ENCODE measurements at regions not wholly inside any gene's neighbourhood (a gene's known extent, or its start where the extent isn't known, plus 50 kb on each side); places are given as distances from the start of the nearest gene placed in this dataset.

GRCh38 chr7:81621893-81622292, 148.0 kb downstream of the HGF start:
- WGBS, 2 donors: 45 to 74% methylated on average over 1 of the region's 1 CpG
- Histone ChIP-seq H3K27ac (no peak overlapping the region), H3K4me3 (no peak overlapping the region), H3K27me3 (no peaks in the 10 kb centered on the region), H3K36me3 (no peaks in the 10 kb centered on the region), H3K4me1 (peaks cover 0 to 3% (median 0%) of the 10 kb centered on the region in 4 donors), H3K9me3 (no peaks in the 10 kb centered on the region)
- intact Hi-C loops (cut with DNase I): no loop called here
- TF ChIP-seq POLR2A (IDR thresholded peaks at IDR 0.05) (no peak), CTCF (IDR thresholded peaks at IDR 0.05) (no peak), EP300 (IDR thresholded peaks at IDR 0.05) (no peak), POLR2AphosphoS5 (IDR thresholded peaks at IDR 0.05) (no peak)
- no peak for DNase-seq

GRCh38 chr7:81618396-81619014, 151.3 kb downstream of the HGF start:
- peaks cover 0 to 3% (median 0%) of the 10 kb centered on the region in 4 donors for H3K4me1 ChIP-seq
- no peaks in the 10 kb centered on the region for H3K27me3 ChIP-seq
- no peaks in the 10 kb centered on the region for H3K9me3 ChIP-seq
- DNase-seq: no peak
- intact Hi-C loops (cut with DNase I): no loop called here
- WGBS, 2 donors: 75 to 88% methylated on average over 4 of the region's 4 CpGs
- TF ChIP-seq POLR2A (IDR thresholded peaks at IDR 0.05): no peak
- TF ChIP-seq POLR2AphosphoS5 (IDR thresholded peaks at IDR 0.05): no peak
- no peak for TF ChIP-seq CTCF (IDR thresholded peaks at IDR 0.05)
- no peak for TF ChIP-seq EP300 (IDR thresholded peaks at IDR 0.05)
- no peak overlapping the region for H3K4me3 ChIP-seq
- no peaks in the 10 kb centered on the region for H3K36me3 ChIP-seq
- H3K27ac ChIP-seq: no peak overlapping the region

GRCh38 chr7:81616951-81617350, 152.9 kb downstream of the HGF start:
- Histone ChIP-seq H3K27me3 (no peaks in the 10 kb centered on the region), H3K27ac (no peak overlapping the region), H3K36me3 (no peaks in the 10 kb centered on the region), H3K4me3 (no peak overlapping the region), H3K9me3 (no peaks in the 10 kb centered on the region), H3K4me1 (peaks cover 0 to 3% (median 0%) of the 10 kb centered on the region in 4 donors)
- 62 to 87% methylated on average over 3 of the region's 3 CpGs for WGBS, 2 donors
- DNase-seq: no peak
- no peak for TF ChIP-seq CTCF (IDR thresholded peaks at IDR 0.05)
- no peak for TF ChIP-seq POLR2AphosphoS5 (IDR thresholded peaks at IDR 0.05)
- TF ChIP-seq POLR2A (IDR thresholded peaks at IDR 0.05): no peak
- TF ChIP-seq EP300 (IDR thresholded peaks at IDR 0.05): no peak
- intact Hi-C loops (cut with DNase I): no loop called here

GRCh38 chr7:81611805-81612204, 158.0 kb downstream of the HGF start:
- intact Hi-C loops (cut with DNase I): no loop called here
- H3K4me3 ChIP-seq: no peak overlapping the region
- no peaks in the 10 kb centered on the region for H3K36me3 ChIP-seq
- H3K27me3 ChIP-seq: no peaks in the 10 kb centered on the region
- 94 to 96% methylated on average over 1 of the region's 1 CpG for WGBS, 2 donors
- H3K27ac ChIP-seq: no peak overlapping the region
- no peak for DNase-seq
- no peaks in the 10 kb centered on the region for H3K4me1 ChIP-seq
- TF ChIP-seq POLR2AphosphoS5 (IDR thresholded peaks at IDR 0.05) (no peak), POLR2A (IDR thresholded peaks at IDR 0.05) (no peak), EP300 (IDR thresholded peaks at IDR 0.05) (no peak), CTCF (IDR thresholded peaks at IDR 0.05) (no peak)
- no peaks in the 10 kb centered on the region for H3K9me3 ChIP-seq

- Histone ChIP-seq H3K27ac (no peak overlapping the region), H3K4me1 (no peaks in the 10 kb centered on the region), H3K4me3 (no peak overlapping the region), H3K27me3 (no peaks in the 10 kb centered on the region), H3K9me3 (no peaks in the 10 kb centered on the region), H3K36me3 (no peaks in the 10 kb centered on the region)
- TF ChIP-seq CTCF (IDR thresholded peaks at IDR 0.05) (no peak), POLR2A (IDR thresholded peaks at IDR 0.05) (no peak), POLR2AphosphoS5 (IDR thresholded peaks at IDR 0.05) (no peak), EP300 (IDR thresholded peaks at IDR 0.05) (no peak)
- WGBS, 2 donors: 88 to 90% methylated on average over 27 of the region's 27 CpGs
- intact Hi-C loops (cut with DNase I): no loop called here
- no peak for DNase-seq
Observed at GRCh38 chr7:81611040-81611439, 158.8 kb downstream of the HGF start.

All from sigmoid colon (tissue), 6 donors.